ENCODE measurements at regions not wholly inside any gene's neighbourhood (a gene's known extent, or its start where the extent isn't known, plus 50 kb on each side); places are given as distances from the start of the nearest gene placed in this dataset.
A peak's percentile ranks its signal among the peaks of the same experiment; 100 is the strongest.

- FAIRE-seq (no peak), DNase-seq (peak in 4 of 5 donors; percentile 41 to 71 (median 54))
- Histone ChIP-seq H3K9ac (ENCODE audit: low read length in 3 of 3) (no peak overlapping the region), H3K27me3 (ENCODE audit: control insufficient read depth, insufficient read depth, low read length) (no peaks in the 10 kb centered on the region), H3K4me3 (ENCODE audit: low read length in 3 of 3) (no peak overlapping the region), H3K27ac (ENCODE audit: low read depth in 2 of 2, low read length in 2 of 2) (no peak overlapping the region), H3K4me1 (ENCODE audit: control insufficient read depth in 2 of 3, insufficient read depth in 2 of 3, low read depth in 1 of 3, low read length in 3 of 3) (peaks cover 0 to 3% (median 2%) of the 10 kb centered on the region in 3 donors), H3K9me3 (ENCODE audit: control insufficient read depth in 2 of 3, insufficient read depth in 1 of 3, low read length in 3 of 3) (no peaks in the 10 kb centered on the region), H3K36me3 (ENCODE audit: control insufficient read depth in 2 of 3, insufficient read depth in 3 of 3, low read length in 3 of 3) (no peaks in the 10 kb centered on the region)
- TF ChIP-seq CTCF (IDR thresholded peaks at IDR 0.05; ENCODE audit: borderline replicate concordance, extremely low read depth, insufficient read depth), result no peak
- intact Hi-C loops (cut with DNase I), result no loop called here
These were observed 404.7 kb upstream of the CDH2 start for GRCh38 chr18:28581521-28582071.

DNA sequence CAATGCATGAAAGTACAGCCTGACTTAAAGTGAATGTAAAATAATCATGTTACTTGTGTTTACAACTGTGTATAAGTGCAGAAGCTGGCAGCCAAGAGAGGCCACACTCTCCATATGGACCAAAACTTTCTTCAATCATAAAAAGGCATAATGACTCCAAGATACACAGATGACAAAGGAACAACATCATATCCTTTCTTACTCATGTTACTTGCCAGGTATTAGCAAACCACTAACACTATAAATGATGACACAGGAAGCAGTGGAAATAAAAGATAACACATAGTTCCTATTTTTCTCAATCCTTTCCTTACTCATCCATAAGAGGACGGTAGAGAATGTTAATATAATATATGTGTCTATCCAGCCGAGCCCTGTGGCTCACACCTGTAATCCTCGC is 400.0 kb upstream of the CDH2 start:
- Histone ChIP-seq H3K36me3 (ENCODE audit: control insufficient read depth in 2 of 3, insufficient read depth in 3 of 3, low read length in 3 of 3) (no peaks in the 10 kb centered on the region), H3K9me3 (ENCODE audit: control insufficient read depth in 2 of 3, insufficient read depth in 1 of 3, low read length in 3 of 3) (no peaks in the 10 kb centered on the region), H3K9ac (ENCODE audit: low read length in 3 of 3) (no peak overlapping the region), H3K4me3 (ENCODE audit: low read length in 3 of 3) (no peak overlapping the region), H3K27ac (ENCODE audit: low read depth in 2 of 2, low read length in 2 of 2) (no peak overlapping the region), H3K27me3 (ENCODE audit: control insufficient read depth, insufficient read depth, low read length) (no peaks in the 10 kb centered on the region), H3K4me1 (ENCODE audit: control insufficient read depth in 2 of 3, insufficient read depth in 2 of 3, low read depth in 1 of 3, low read length in 3 of 3) (peaks cover 0 to 3% (median 0%) of the 10 kb centered on the region in 3 donors)
- FAIRE-seq, result no peak
- TF ChIP-seq CTCF (IDR thresholded peaks at IDR 0.05; ENCODE audit: borderline replicate concordance, extremely low read depth, insufficient read depth), result no peak
- intact Hi-C loops (cut with DNase I), result no loop called here
- no peak for DNase-seq

- Histone ChIP-seq H3K27me3 (ENCODE audit: control insufficient read depth, insufficient read depth, low read length) (no peaks in the 10 kb centered on the region), H3K4me1 (ENCODE audit: control insufficient read depth in 2 of 3, insufficient read depth in 2 of 3, low read depth in 1 of 3, low read length in 3 of 3) (no peaks in the 10 kb centered on the region), H3K9ac (ENCODE audit: low read length in 3 of 3) (no peak overlapping the region), H3K36me3 (ENCODE audit: control insufficient read depth in 2 of 3, insufficient read depth in 3 of 3, low read length in 3 of 3) (no peaks in the 10 kb centered on the region), H3K9me3 (ENCODE audit: control insufficient read depth in 2 of 3, insufficient read depth in 1 of 3, low read length in 3 of 3) (no peaks in the 10 kb centered on the region), H3K27ac (ENCODE audit: low read depth in 2 of 2, low read length in 2 of 2) (no peak overlapping the region), H3K4me3 (ENCODE audit: low read length in 3 of 3) (no peak overlapping the region)
- intact Hi-C loops (cut with DNase I), result no loop called here
- no peak for TF ChIP-seq CTCF (IDR thresholded peaks at IDR 0.05; ENCODE audit: borderline replicate concordance, extremely low read depth, insufficient read depth)
- FAIRE-seq (no peak), DNase-seq (no peak)
These were observed 398.2 kb upstream of the CDH2 start for GRCh38 chr18:28575123-28575522.

- Histone ChIP-seq H3K4me3 (ENCODE audit: low read length in 3 of 3) (no peak overlapping the region), H3K36me3 (ENCODE audit: control insufficient read depth in 2 of 3, insufficient read depth in 3 of 3, low read length in 3 of 3) (no peaks in the 10 kb centered on the region), H3K4me1 (ENCODE audit: control insufficient read depth in 2 of 3, insufficient read depth in 2 of 3, low read depth in 1 of 3, low read length in 3 of 3) (no peaks in the 10 kb centered on the region), H3K27me3 (ENCODE audit: control insufficient read depth, insufficient read depth, low read length) (no peaks in the 10 kb centered on the region), H3K9ac (ENCODE audit: low read length in 3 of 3) (no peak overlapping the region), H3K27ac (ENCODE audit: low read depth in 2 of 2, low read length in 2 of 2) (no peak overlapping the region), H3K9me3 (ENCODE audit: control insufficient read depth in 2 of 3, insufficient read depth in 1 of 3, low read length in 3 of 3) (no peaks in the 10 kb centered on the region)
- intact Hi-C loops (cut with DNase I), result no loop called here
- FAIRE-seq (no peak), DNase-seq (no peak)
- no peak for TF ChIP-seq CTCF (IDR thresholded peaks at IDR 0.05; ENCODE audit: borderline replicate concordance, extremely low read depth, insufficient read depth)
These were observed 397.2 kb upstream of the CDH2 start for GRCh38 chr18:28574175-28574574.
